ENCODE measurements at regions not wholly inside any gene's neighbourhood (a gene's known extent, or its start where the extent isn't known, plus 50 kb on each side); places are given as distances from the start of the nearest gene placed in this dataset.

DNA sequence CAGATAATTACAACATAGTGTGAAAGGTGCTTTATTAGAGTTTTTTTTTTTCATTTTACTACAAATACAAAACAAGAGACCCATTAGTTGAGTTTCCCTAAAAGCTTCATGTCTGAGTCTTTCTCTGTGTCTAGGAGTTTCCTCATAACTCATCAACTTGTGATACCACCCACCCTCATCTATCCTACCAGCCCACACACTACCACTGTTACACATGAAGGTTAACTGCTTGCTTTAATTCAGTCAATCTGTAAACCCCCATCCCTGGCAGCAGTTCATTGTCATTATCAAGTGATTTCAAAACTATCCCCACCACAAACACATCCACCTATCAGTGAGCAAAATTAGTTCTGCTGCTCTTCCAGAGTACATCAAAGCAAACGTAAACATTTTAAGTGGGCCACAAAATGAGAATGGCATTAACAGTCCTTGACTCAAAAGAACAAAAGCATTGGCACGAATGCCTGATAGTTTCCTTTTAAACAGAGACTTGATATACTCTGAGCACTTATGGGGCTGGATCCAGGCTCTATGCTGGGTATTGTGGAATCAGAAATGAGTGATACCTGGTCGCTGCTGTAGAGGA is 331.6 kb upstream of the FAM241A start:
- Histone ChIP-seq H3K4me1 (no peaks in the 10 kb centered on the region), H3K27me3 (no peaks in the 10 kb centered on the region), H3K4me3 (no peak overlapping the region), H3K9me3 (no peaks in the 10 kb centered on the region), H3K27ac (no peak overlapping the region), H3K36me3 (no peaks in the 10 kb centered on the region)
- intact Hi-C loops (cut with DNase I) = no loop called here
- DNase-seq (ENCODE audit: low spot score in 2 of 2) = no peak
- TF ChIP-seq CTCF (IDR thresholded peaks at IDR 0.05) = no peak

GRCh38 chr4:111814961-111815360 is 330.3 kb upstream of the FAM241A start:
- intact Hi-C loops (cut with DNase I) = no loop called here
- no peaks in the 10 kb centered on the region for H3K36me3 ChIP-seq
- no peak for TF ChIP-seq CTCF (IDR thresholded peaks at IDR 0.05)
- H3K4me3 ChIP-seq = no peak overlapping the region
- no peaks in the 10 kb centered on the region for H3K4me1 ChIP-seq
- no peak overlapping the region for H3K27ac ChIP-seq
- no peak for DNase-seq (ENCODE audit: low spot score in 2 of 2)
- H3K9me3 ChIP-seq = no peaks in the 10 kb centered on the region
- no peaks in the 10 kb centered on the region for H3K27me3 ChIP-seq

GRCh38 chr4:111821342-111821741 is 323.9 kb upstream of the FAM241A start:
- Histone ChIP-seq H3K4me1 (no peaks in the 10 kb centered on the region), H3K4me3 (no peak overlapping the region), H3K9me3 (no peaks in the 10 kb centered on the region), H3K27me3 (no peaks in the 10 kb centered on the region), H3K36me3 (no peaks in the 10 kb centered on the region), H3K27ac (no peak overlapping the region)
- DNase-seq (ENCODE audit: low spot score in 2 of 2) = no peak
- intact Hi-C loops (cut with DNase I) = no loop called here
- no peak for TF ChIP-seq CTCF (IDR thresholded peaks at IDR 0.05)

GRCh38 chr4:111836601-111837000 is 308.7 kb upstream of the FAM241A start:
- TF ChIP-seq CTCF (IDR thresholded peaks at IDR 0.05) = no peak
- no peak for DNase-seq (ENCODE audit: low spot score in 2 of 2)
- Histone ChIP-seq H3K36me3 (no peaks in the 10 kb centered on the region), H3K4me1 (no peaks in the 10 kb centered on the region), H3K27ac (no peak overlapping the region), H3K27me3 (no peaks in the 10 kb centered on the region), H3K9me3 (no peaks in the 10 kb centered on the region), H3K4me3 (no peak overlapping the region)
- intact Hi-C loops (cut with DNase I) = no loop called here

- H3K27me3 ChIP-seq = no peaks in the 10 kb centered on the region
- H3K4me1 ChIP-seq = no peaks in the 10 kb centered on the region
- no peak overlapping the region for H3K27ac ChIP-seq
- DNase-seq (ENCODE audit: low spot score in 2 of 2) = no peak
- intact Hi-C loops (cut with DNase I) = no loop called here
- no peak for TF ChIP-seq CTCF (IDR thresholded peaks at IDR 0.05)
- H3K9me3 ChIP-seq = no peaks in the 10 kb centered on the region
- no peaks in the 10 kb centered on the region for H3K36me3 ChIP-seq
- H3K4me3 ChIP-seq = no peak overlapping the region
Observed at GRCh38 chr4:111837761-111838160, 307.5 kb upstream of the FAM241A start.

- Histone ChIP-seq H3K9me3 (no peaks in the 10 kb centered on the region), H3K27me3 (no peaks in the 10 kb centered on the region), H3K4me3 (no peak overlapping the region), H3K4me1 (no peaks in the 10 kb centered on the region), H3K27ac (no peak overlapping the region), H3K36me3 (no peaks in the 10 kb centered on the region)
- no peak for TF ChIP-seq CTCF (IDR thresholded peaks at IDR 0.05)
- DNase-seq (ENCODE audit: low spot score in 2 of 2) = no peak
- intact Hi-C loops (cut with DNase I) = no loop called here
Observed at GRCh38 chr4:111838406-111838930, 306.8 kb upstream of the FAM241A start.
